Limb (tissue), 2 donors: ENCODE measurements at regions not wholly inside any gene's neighbourhood (a gene's known extent, or its start where the extent isn't known, plus 50 kb on each side); places are given as distances from the start of the nearest gene placed in this dataset.
"Not testable (repeated sequence)": the region's sequence is repeated elsewhere in the genome, so short reads cannot be mapped to it uniquely, and the experiment has no call there.

Experiments used
- DNase-seq, 2 donors: peaks; one replicate each; pipeline ENCODE4 v3.0.0-alpha.2; 2016; ENCODE audit errors: extremely low spot score in 2 of 2

GRCh38 chr13:38159710-38160109 is 189.9 kb upstream of the UFM1 start:
- no peak for DNase-seq

GRCh38 chr13:38147050-38147449 is 202.6 kb upstream of the UFM1 start:
- DNase-seq: no peak

GRCh38 chr13:38141792-38142191 is 207.9 kb upstream of the UFM1 start:
- DNase-seq: no peak

GRCh38 chr13:38135592-38135991 is 214.1 kb upstream of the UFM1 start:
- DNase-seq: no peak

GRCh38 chr13:38121267-38121666 is 228.4 kb upstream of the UFM1 start:
- DNase-seq: no peak

- DNase-seq: no peak
Measured at GRCh38 chr13:38103851-38104250, 234.3 kb upstream of the TRPC4 start.

GRCh38 chr13:38099751-38100150 is 230.2 kb upstream of the TRPC4 start:
- DNase-seq: no peak

GRCh38 chr13:38093425-38093824 is 223.9 kb upstream of the TRPC4 start:
- no peak for DNase-seq

GRCh38 chr13:38090913-38091312 is 221.3 kb upstream of the TRPC4 start:
- DNase-seq: no peak

- no peak for DNase-seq
Measured at GRCh38 chr13:38086721-38087120, 217.1 kb upstream of the TRPC4 start.

GRCh38 chr13:38086013-38086412 is 216.4 kb upstream of the TRPC4 start:
- no peak for DNase-seq

GRCh38 chr13:38073931-38074330 is 204.4 kb upstream of the TRPC4 start:
- no peak for DNase-seq

GRCh38 chr13:38072696-38073095 is 203.1 kb upstream of the TRPC4 start:
- no peak for DNase-seq

- not testable (repeated sequence) for DNase-seq
Measured at GRCh38 chr13:38071340-38071739, 201.8 kb upstream of the TRPC4 start.

- DNase-seq: no peak
Measured at GRCh38 chr13:38053896-38054295, 184.3 kb upstream of the TRPC4 start.

GRCh38 chr13:38046049-38046376 is 176.4 kb upstream of the TRPC4 start:
- DNase-seq: no peak

GRCh38 chr13:38045278-38046048 is 175.9 kb upstream of the TRPC4 start:
- DNase-seq: no peak

- no peak for DNase-seq
Measured at GRCh38 chr13:38044067-38044466, 174.5 kb upstream of the TRPC4 start.

- no peak for DNase-seq
Measured at GRCh38 chr13:38042771-38043170, 173.2 kb upstream of the TRPC4 start.

GRCh38 chr13:38024431-38024830 is 154.9 kb upstream of the TRPC4 start:
- DNase-seq: no peak

GRCh38 chr13:38017320-38017719 is 147.7 kb upstream of the TRPC4 start:
- DNase-seq: no peak

GRCh38 chr13:38013676-38014075 is 144.1 kb upstream of the TRPC4 start:
- DNase-seq: no peak

GRCh38 chr13:38012096-38012495 is 142.5 kb upstream of the TRPC4 start:
- DNase-seq: no peak

- peak; percentile 26 to 32 for DNase-seq
Measured at GRCh38 chr13:38008636-38009035, 139.1 kb upstream of the TRPC4 start.
